ENCODE measurements at regions not wholly inside any gene's neighbourhood (a gene's known extent, or its start where the extent isn't known, plus 50 kb on each side); places are given as distances from the start of the nearest gene placed in this dataset.

GRCh38 chr16:14325502-14326401 lies 254.6 kb downstream of the MRTFB start:
- H3K9me3 ChIP-seq (ENCODE audit: control insufficient read depth in 4 of 4, low read length in 3 of 4) = no peaks in the 10 kb centered on the region
- no peak overlapping the region for H3K4me3 ChIP-seq (ENCODE audit: low read depth in 1 of 3, low read length in 3 of 3)
- no peak for DNase-seq (ENCODE audit: low spot score)
- WGBS = 41% methylated on average over 16 of the region's 16 CpGs
- H3K27me3 ChIP-seq (ENCODE audit: control insufficient read depth in 4 of 4, insufficient read depth in 4 of 4, low read length in 3 of 4) = no peaks in the 10 kb centered on the region
- TF ChIP-seq YY1 (IDR thresholded peaks at IDR 0.05) = peak; percentile 60
- peak; percentile 21 to 33 for TF ChIP-seq RAD21 (IDR thresholded peaks at IDR 0.05)
- peak in 1 of 2 donors; percentile 13 for TF ChIP-seq JUND (IDR thresholded peaks at IDR 0.05)
- TF ChIP-seq FOXA2 (IDR thresholded peaks at IDR 0.05) = peak; percentile 6
- no peak for TF ChIP-seq GABPA (IDR thresholded peaks at IDR 0.05 in 1 of 2, conservative IDR thresholded peaks at IDR 0.05 in 1 of 2)
- TF ChIP-seq HNF4A (conservative IDR thresholded peaks at IDR 0.05) = peak in 1 of 2 donors; percentile 41
- peak; percentile 28 for TF ChIP-seq REST (IDR thresholded peaks at IDR 0.05)
- peak; percentile 48 for TF ChIP-seq NR2F2 (IDR thresholded peaks at IDR 0.05)
- TF ChIP-seq, protein P1, sequence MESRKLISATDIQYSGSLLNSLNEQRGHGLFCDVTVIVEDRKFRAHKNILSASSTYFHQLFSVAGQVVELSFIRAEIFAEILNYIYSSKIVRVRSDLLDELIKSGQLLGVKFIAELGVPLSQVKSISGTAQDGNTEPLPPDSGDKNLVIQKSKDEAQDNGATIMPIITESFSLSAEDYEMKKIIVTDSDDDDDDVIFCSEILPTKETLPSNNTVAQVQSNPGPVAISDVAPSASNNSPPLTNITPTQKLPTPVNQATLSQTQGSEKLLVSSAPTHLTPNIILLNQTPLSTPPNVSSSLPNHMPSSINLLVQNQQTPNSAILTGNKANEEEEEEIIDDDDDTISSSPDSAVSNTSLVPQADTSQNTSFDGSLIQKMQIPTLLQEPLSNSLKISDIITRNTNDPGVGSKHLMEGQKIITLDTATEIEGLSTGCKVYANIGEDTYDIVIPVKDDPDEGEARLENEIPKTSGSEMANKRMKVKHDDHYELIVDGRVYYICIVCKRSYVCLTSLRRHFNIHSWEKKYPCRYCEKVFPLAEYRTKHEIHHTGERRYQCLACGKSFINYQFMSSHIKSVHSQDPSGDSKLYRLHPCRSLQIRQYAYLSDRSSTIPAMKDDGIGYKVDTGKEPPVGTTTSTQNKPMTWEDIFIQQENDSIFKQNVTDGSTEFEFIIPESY (IDR thresholded peaks at IDR 0.05) = peak; percentile 47
- TF ChIP-seq FOXA1 (IDR thresholded peaks at IDR 0.05) = no peak
- TF ChIP-seq RXRA (IDR thresholded peaks at IDR 0.05) = peak; percentile 36 to 64
- TF ChIP-seq, protein P2, sequence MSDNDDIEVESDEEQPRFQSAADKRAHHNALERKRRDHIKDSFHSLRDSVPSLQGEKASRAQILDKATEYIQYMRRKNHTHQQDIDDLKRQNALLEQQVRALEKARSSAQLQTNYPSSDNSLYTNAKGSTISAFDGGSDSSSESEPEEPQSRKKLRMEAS (IDR thresholded peaks at IDR 0.05) = peak; percentile 29
- no peak for TF ChIP-seq HNF4G (IDR thresholded peaks at IDR 0.05)
- H3K9ac ChIP-seq (ENCODE audit: low read depth in 1 of 2, low read length in 2 of 2) = no peak overlapping the region
- peaks cover 6 to 24% (median 16%) of the 10 kb centered on the region in 4 donors for H3K4me1 ChIP-seq (ENCODE audit: control insufficient read depth in 4 of 4, insufficient read depth in 4 of 4, low read length in 3 of 4)
- peaks cover 0 to 6% (median 0%) of the 10 kb centered on the region in 4 donors for H3K36me3 ChIP-seq (ENCODE audit: control insufficient read depth in 4 of 4, insufficient read depth in 3 of 4, low read depth in 1 of 4, low read length in 3 of 4)
- H3K27ac ChIP-seq (ENCODE audit: low read depth in 1 of 2, low read length in 2 of 2) = peak overlapping the region; percentile 1 to 31

DNA sequence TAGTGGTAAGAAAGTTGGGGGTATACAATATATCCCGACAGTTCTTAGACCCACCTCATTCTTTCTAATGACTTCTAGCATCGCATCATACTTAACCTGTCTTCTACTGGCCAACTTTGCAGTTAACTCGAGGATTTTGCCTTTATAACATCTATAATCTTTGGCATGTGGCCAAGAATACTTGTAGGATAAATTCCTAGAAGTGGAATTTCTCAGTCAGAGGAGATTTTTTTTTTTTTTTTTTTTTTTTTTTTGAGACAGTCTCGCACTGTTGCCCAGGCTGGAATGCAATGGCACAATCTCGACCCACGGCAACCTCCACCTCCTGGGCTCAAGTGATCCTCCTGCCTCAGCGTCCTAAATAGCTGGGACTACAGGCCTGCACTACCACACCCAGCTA lies 253.5 kb downstream of the MRTFB start:
- WGBS = 85% methylated on average over 7 of the region's 7 CpGs
- H3K36me3 ChIP-seq (ENCODE audit: control insufficient read depth in 4 of 4, insufficient read depth in 3 of 4, low read depth in 1 of 4, low read length in 3 of 4) = peaks cover 0 to 6% (median 0%) of the 10 kb centered on the region in 4 donors
- no peak for DNase-seq (ENCODE audit: low spot score)
- no peak overlapping the region for H3K4me3 ChIP-seq (ENCODE audit: low read depth in 1 of 3, low read length in 3 of 3)
- H3K9ac ChIP-seq (ENCODE audit: low read depth in 1 of 2, low read length in 2 of 2) = no peak overlapping the region
- no peak overlapping the region for H3K27ac ChIP-seq (ENCODE audit: low read depth in 1 of 2, low read length in 2 of 2)
- H3K9me3 ChIP-seq (ENCODE audit: control insufficient read depth in 4 of 4, low read length in 3 of 4) = no peaks in the 10 kb centered on the region
- no peaks in the 10 kb centered on the region for H3K27me3 ChIP-seq (ENCODE audit: control insufficient read depth in 4 of 4, insufficient read depth in 4 of 4, low read length in 3 of 4)
- TF ChIP-seq FOXA1 (IDR thresholded peaks at IDR 0.05) (no peak), HNF4A (conservative IDR thresholded peaks at IDR 0.05) (no peak), REST (IDR thresholded peaks at IDR 0.05) (no peak), YY1 (IDR thresholded peaks at IDR 0.05) (no peak), FOXA2 (IDR thresholded peaks at IDR 0.05) (no peak)
- peaks cover 6 to 24% (median 16%) of the 10 kb centered on the region in 4 donors for H3K4me1 ChIP-seq (ENCODE audit: control insufficient read depth in 4 of 4, insufficient read depth in 4 of 4, low read length in 3 of 4)
